Keratinocyte (primary cell): ENCODE measurements at regions not wholly inside any gene's neighbourhood (a gene's known extent, or its start where the extent isn't known, plus 50 kb on each side); places are given as distances from the start of the nearest gene placed in this dataset.

Source experiments
- DNase-seq: peaks from one replicate; pipeline ENCODE4 v3.0.0-alpha.2; 2011; ENCODE audit warnings: low read depth, missing footprints, low spot score
- FAIRE-seq: peaks from 2 replicates; lab custom pipeline; 2011; peaks lifted over from hg19 to GRCh38; lab: Jason Lieb, UNC
- H2AFZ ChIP-seq: 2 replicates; pipeline ENCODE4 v1.6.0; 2012; ENCODE audit warnings: low read length, control low read depth, inconsistent platforms; ENCODE audit not compliant: control insufficient read depth
- H3K27ac ChIP-seq: 2 replicates; pipeline ENCODE4 v1.5.1; 2011; ENCODE audit warnings: low read length; ENCODE audit not compliant: control insufficient read depth, insufficient read depth
- H3K27me3 ChIP-seq: 3 replicates; pipeline ENCODE4 v1.6.0; 2011; ENCODE audit warnings: low read length; ENCODE audit not compliant: control insufficient read depth, insufficient read depth; ENCODE audit errors: extremely low read depth
- H3K36me3 ChIP-seq, 2 experiments: 2 replicates in 1 of 2; 3 replicates in 1 of 2; pipeline ENCODE4 v1.5.1; 2011; ENCODE audit warnings: low read length in 2 of 2, mild to moderate bottlenecking in 1 of 2; ENCODE audit not compliant: control insufficient read depth in 2 of 2, insufficient read depth in 2 of 2; ENCODE audit errors: extremely low read depth in 1 of 2
- H3K4me1 ChIP-seq: 3 replicates; pipeline ENCODE4 v1.5.1; 2011; ENCODE audit warnings: low read length; ENCODE audit not compliant: control insufficient read depth, insufficient read depth; ENCODE audit errors: extremely low read depth
- H3K4me2 ChIP-seq: 3 replicates; pipeline ENCODE4 v1.6.0; 2011; ENCODE audit warnings: low read depth, low read length; ENCODE audit not compliant: control insufficient read depth, insufficient read depth; ENCODE audit errors: extremely low read depth
- H3K4me3 ChIP-seq, 3 experiments: fragments of 200-600 bp in 1 of 3; sonication (generic) in 1 of 3; 2 replicates in 2 of 3; 3 replicates in 1 of 3; pipeline ENCODE4 v1.5.1; 2011 to 2016; ENCODE audit warnings: low read length in 3 of 3, mild to moderate bottlenecking in 3 of 3, control low read depth in 2 of 3, inconsistent platforms in 1 of 3, low read depth in 1 of 3, mixed read lengths in 1 of 3, mixed run types in 1 of 3, moderate library complexity in 1 of 3; ENCODE audit not compliant: control insufficient read depth in 2 of 3, insufficient read depth in 2 of 3; ENCODE audit errors: extremely low read depth in 1 of 3
- H3K79me2 ChIP-seq: 2 replicates; pipeline ENCODE4 v1.6.0; 2012; ENCODE audit warnings: low read length; ENCODE audit not compliant: control insufficient read depth, insufficient read depth
- H3K9ac ChIP-seq: 3 replicates; pipeline ENCODE4 v1.6.0; 2011; ENCODE audit warnings: low read length; ENCODE audit not compliant: control insufficient read depth, insufficient read depth; ENCODE audit errors: extremely low read depth
- H3K9me1 ChIP-seq: 3 replicates; pipeline ENCODE4 v1.6.0; 2011; ENCODE audit warnings: low read length; ENCODE audit not compliant: control insufficient read depth, insufficient read depth; ENCODE audit errors: extremely low read depth
- H3K9me3 ChIP-seq: 2 replicates; pipeline ENCODE4 v1.5.1; 2012; ENCODE audit warnings: low read depth, low read length; ENCODE audit not compliant: control insufficient read depth
- H4K20me1 ChIP-seq: 3 replicates; pipeline ENCODE4 v1.6.0; 2011; ENCODE audit warnings: low read length; ENCODE audit not compliant: control insufficient read depth, insufficient read depth; ENCODE audit errors: extremely low read depth
- CTCF ChIP-seq, 3 experiments: IDR thresholded peaks in 1 of 3; conservative IDR thresholded peaks in 1 of 3; optimal IDR thresholded peaks in 1 of 3; 2 replicates in 2 of 3; 3 replicates in 1 of 3; pipeline versions ENCODE3 to v1.5.1; 2011; ENCODE audit warnings: low read length in 3 of 3, mild to moderate bottlenecking in 3 of 3, moderate library complexity in 2 of 3, control low read depth in 1 of 3, inconsistent platforms in 1 of 3; ENCODE audit not compliant: insufficient read depth in 2 of 3; ENCODE audit errors: extremely low read depth in 1 of 3
- EZH2 ChIP-seq: IDR thresholded peaks from one replicate; pipeline ENCODE4 v1.6.1; 2012; ENCODE audit warnings: inconsistent platforms, mild to moderate bottlenecking, low read length, moderate library complexity
- dilution Hi-C: fragments of 300-500 bp; cut with MboI; formaldehyde crosslinking; loops from one replicate; pipeline ENCODE4 v1.7.0; 2020; ENCODE audit warnings: low sequenced_read_pairs; ENCODE audit not compliant: extremely low pct_ligation_motif_present

GRCh38 chr14:30354439-30354838, 204.5 kb upstream of the G2E3 start:
- H3K9me3 ChIP-seq: no peaks in the 10 kb centered on the region
- H3K4me1 ChIP-seq: no peaks in the 10 kb centered on the region
- dilution Hi-C loops: no loop called here
- DNase-seq (no peak), FAIRE-seq (no peak)
- H4K20me1 ChIP-seq: no peaks in the 10 kb centered on the region
- no peak overlapping the region for H3K9ac ChIP-seq
- H3K4me2 ChIP-seq: no peak overlapping the region
- H3K4me3 ChIP-seq: no peak overlapping the region
- H3K27ac ChIP-seq: no peak overlapping the region
- no peaks in the 10 kb centered on the region for H3K9me1 ChIP-seq
- no peaks in the 10 kb centered on the region for H3K27me3 ChIP-seq
- H3K79me2 ChIP-seq: no peaks in the 10 kb centered on the region
- no peaks in the 10 kb centered on the region for H3K36me3 ChIP-seq
- no peak overlapping the region for H2AFZ ChIP-seq
- TF ChIP-seq CTCF (optimal IDR thresholded peaks at IDR 0.05 in 1 of 3, IDR thresholded peaks at IDR 0.05 in 1 of 3, conservative IDR thresholded peaks at IDR 0.05 in 1 of 3; ENCODE audit: extremely low read depth in 1 of 3, insufficient read depth in 2 of 3, low read length in 3 of 3): no peak
- TF ChIP-seq EZH2: no peak

- no peaks in the 10 kb centered on the region for H3K4me1 ChIP-seq
- no peaks in the 10 kb centered on the region for H3K36me3 ChIP-seq
- DNase-seq: no peak
- H3K9ac ChIP-seq: no peak overlapping the region
- H3K27me3 ChIP-seq: no peaks in the 10 kb centered on the region
- no peaks in the 10 kb centered on the region for H3K9me1 ChIP-seq
- no peak overlapping the region for H3K4me3 ChIP-seq
- no peak for TF ChIP-seq CTCF (optimal IDR thresholded peaks at IDR 0.05 in 1 of 3, IDR thresholded peaks at IDR 0.05 in 1 of 3, conservative IDR thresholded peaks at IDR 0.05 in 1 of 3; ENCODE audit: extremely low read depth in 1 of 3, insufficient read depth in 2 of 3, low read length in 3 of 3)
- TF ChIP-seq EZH2: no peak
- H3K79me2 ChIP-seq: no peaks in the 10 kb centered on the region
- no peak overlapping the region for H3K4me2 ChIP-seq
- no peak overlapping the region for H2AFZ ChIP-seq
- no peaks in the 10 kb centered on the region for H3K9me3 ChIP-seq
- no peaks in the 10 kb centered on the region for H4K20me1 ChIP-seq
- H3K27ac ChIP-seq: no peak overlapping the region
- dilution Hi-C loops: no loop called here
- FAIRE-seq: no peak
Observed at GRCh38 chr14:30355431-30355913, 203.5 kb upstream of the G2E3 start.
